IPS-18a (cell line): ENCODE measurements at regions not wholly inside any gene's neighbourhood (a gene's known extent, or its start where the extent isn't known, plus 50 kb on each side); places are given as distances from the start of the nearest gene placed in this dataset.

Source experiments
- H3K27ac ChIP-seq: one replicate; pipeline ENCODE4 v1.5.1; 2013; ENCODE audit warnings: low read length
- H3K27me3 ChIP-seq: one replicate; pipeline ENCODE4 v1.6.1; 2013; ENCODE audit warnings: mild to moderate bottlenecking, low read length; ENCODE audit not compliant: control insufficient read depth, insufficient read depth
- H3K36me3 ChIP-seq: one replicate; pipeline ENCODE4 v1.6.1; 2013; ENCODE audit warnings: low read depth, low read length; ENCODE audit not compliant: control insufficient read depth
- H3K4me1 ChIP-seq: one replicate; pipeline ENCODE4 v1.6.1; 2013; ENCODE audit warnings: low read depth, low read length; ENCODE audit not compliant: control insufficient read depth
- H3K4me3 ChIP-seq: one replicate; pipeline ENCODE4 v1.5.1; 2013; ENCODE audit warnings: low read length
- H3K9ac ChIP-seq: one replicate; pipeline ENCODE4 v1.6.1; 2013; ENCODE audit warnings: mild to moderate bottlenecking, low read length, moderate library complexity
- H3K9me3 ChIP-seq: one replicate; pipeline ENCODE4 v1.6.1; 2013; ENCODE audit warnings: low read depth, low read length; ENCODE audit not compliant: control insufficient read depth

DNA sequence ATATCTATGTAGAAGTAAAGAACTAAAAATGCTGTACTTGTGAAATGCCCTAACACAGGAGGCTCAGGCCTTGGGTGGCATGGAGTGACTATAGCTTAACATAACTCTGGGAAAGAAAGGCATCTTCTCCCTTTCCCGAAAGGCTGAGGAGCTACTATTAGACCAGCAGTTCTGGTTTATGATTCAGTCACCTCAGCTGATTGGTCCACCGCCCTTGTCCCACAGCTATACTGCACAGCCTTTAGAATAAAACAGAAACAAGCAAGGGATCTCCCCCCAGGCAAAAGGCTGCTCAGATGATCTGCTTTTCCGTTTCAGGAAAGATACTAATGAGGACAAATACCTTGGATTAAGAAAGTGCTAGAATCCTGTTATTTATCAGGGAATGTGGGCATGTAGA is 171.3 kb downstream of the SNCA start:
- Histone ChIP-seq H3K4me3 (no peak overlapping the region), H3K9ac (no peak overlapping the region)

DNA sequence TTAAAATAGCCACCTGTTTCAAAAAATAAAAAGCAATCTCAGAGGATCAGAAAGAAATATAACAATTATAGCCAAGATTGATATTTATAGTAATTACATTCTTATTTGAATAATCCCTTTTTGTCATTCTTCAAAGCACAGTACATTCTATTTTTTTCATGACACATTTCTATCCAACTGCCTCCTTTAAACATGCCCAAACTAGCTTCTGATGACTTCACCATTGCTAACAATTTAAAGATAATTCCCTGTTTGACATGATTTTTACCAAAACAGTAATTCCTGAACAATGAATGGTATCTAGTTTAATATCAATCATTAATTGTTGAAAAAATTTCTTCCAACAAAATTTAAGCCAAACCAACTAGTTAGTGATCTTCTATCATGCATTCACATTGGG is 172.4 kb downstream of the SNCA start:
- Histone ChIP-seq H3K27ac (no peak overlapping the region), H3K27me3 (no peaks in the 10 kb centered on the region), H3K4me3 (no peak overlapping the region), H3K4me1 (peaks cover 7% of the 10 kb centered on the region), H3K36me3 (no peaks in the 10 kb centered on the region), H3K9ac (no peak overlapping the region), H3K9me3 (no peaks in the 10 kb centered on the region)

More for the DNA sequence above, 171.3 kb downstream of the SNCA start:
- H3K4me1 ChIP-seq = peaks cover 7% of the 10 kb centered on the region
- H3K27ac ChIP-seq = no peak overlapping the region
- no peaks in the 10 kb centered on the region for H3K27me3 ChIP-seq
- no peaks in the 10 kb centered on the region for H3K9me3 ChIP-seq
- no peaks in the 10 kb centered on the region for H3K36me3 ChIP-seq

DNA sequence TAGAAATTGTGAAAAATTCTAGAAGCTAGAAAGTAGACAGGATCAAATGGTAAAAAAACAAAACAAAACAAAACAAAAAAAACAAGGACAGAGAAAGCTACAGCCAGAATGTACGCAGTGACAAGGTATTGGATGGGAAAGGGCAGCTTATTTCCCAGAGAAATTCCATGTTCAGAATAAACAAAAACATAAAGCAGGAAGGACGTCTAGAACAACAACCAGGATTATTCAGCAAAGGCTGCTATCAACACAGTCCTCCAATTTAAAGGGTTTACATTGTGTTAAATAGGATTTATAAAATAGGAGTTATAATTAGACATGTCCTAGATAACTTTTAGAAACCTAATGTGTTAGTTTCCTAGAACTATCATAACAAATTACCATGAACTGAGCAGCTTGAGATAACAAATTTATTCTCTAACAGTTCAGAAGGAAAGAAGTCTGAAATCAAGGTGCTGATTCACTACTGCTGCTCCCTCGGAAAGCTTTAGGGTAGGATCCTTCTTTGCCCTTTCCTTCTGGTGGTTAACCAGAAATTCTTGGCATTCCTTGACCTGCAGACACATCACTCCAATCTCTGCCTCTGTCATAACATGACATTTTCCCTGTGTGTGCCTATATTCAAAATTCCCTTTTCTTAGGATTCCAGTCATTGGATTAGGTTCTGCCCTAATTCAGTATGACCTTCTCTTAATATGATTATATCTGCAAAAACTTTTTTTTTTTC is 175.6 kb downstream of the SNCA start:
- H3K27ac ChIP-seq = no peak overlapping the region
- H3K36me3 ChIP-seq = no peaks in the 10 kb centered on the region
- no peaks in the 10 kb centered on the region for H3K27me3 ChIP-seq
- peaks cover 7% of the 10 kb centered on the region for H3K4me1 ChIP-seq
- H3K4me3 ChIP-seq = no peak overlapping the region
- no peak overlapping the region for H3K9ac ChIP-seq
- H3K9me3 ChIP-seq = no peaks in the 10 kb centered on the region

DNA sequence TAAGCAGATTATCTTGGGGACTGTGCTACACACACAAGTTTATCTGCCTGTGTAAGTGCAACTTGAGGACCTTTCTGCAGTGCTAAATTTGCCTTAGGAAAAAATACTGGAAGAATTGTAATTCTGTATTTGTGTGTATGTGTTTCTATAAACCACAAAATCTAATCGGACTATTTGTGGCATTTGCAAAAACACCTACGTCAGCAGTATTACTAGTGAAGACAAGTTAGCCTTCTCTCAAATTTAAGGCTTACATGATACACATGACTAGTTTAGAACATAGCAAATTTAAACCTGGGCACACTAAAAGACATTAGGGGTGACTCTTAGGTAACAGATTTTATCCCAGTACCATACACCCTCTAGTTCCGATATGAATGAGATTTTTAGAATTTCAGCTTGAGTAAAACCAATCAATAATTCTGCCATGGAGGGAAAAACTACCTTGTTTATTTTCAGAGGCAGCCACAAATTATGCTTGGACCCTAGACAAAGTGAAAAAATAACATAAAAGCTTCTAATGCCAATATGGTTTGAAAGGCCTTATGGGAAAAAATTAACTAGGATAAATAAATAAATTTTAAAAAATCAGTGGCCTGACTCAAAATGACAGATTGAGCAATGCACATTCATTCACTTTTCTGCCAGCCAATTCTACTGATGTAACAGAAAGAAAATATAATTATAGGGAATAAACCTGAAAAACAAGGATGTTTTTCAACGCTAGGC is 176.4 kb downstream of the SNCA start:
- Histone ChIP-seq H3K9ac (no peak overlapping the region), H3K4me3 (no peak overlapping the region), H3K27ac (no peak overlapping the region), H3K4me1 (peaks cover 7% of the 10 kb centered on the region), H3K27me3 (no peaks in the 10 kb centered on the region), H3K9me3 (no peaks in the 10 kb centered on the region), H3K36me3 (no peaks in the 10 kb centered on the region)

DNA sequence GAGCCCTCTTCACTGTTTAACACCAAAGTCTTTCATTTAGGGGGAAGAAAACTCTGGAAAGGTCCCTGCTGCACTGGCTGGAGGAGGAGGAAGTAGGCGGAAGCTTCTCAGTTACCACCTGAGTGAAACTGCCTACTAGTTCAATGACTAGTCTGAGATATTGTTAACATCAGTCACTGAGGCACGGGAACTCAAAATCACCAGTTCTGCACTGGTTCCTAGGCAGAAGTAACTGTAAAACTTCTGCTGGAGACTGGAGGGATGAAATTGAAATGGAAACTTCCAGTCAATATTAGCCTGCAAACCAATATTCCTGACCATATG is 178.3 kb downstream of the SNCA start:
- Histone ChIP-seq H3K4me1 (peaks cover 7% of the 10 kb centered on the region), H3K9me3 (no peaks in the 10 kb centered on the region), H3K9ac (no peak overlapping the region), H3K27ac (no peak overlapping the region), H3K27me3 (no peaks in the 10 kb centered on the region), H3K4me3 (no peak overlapping the region), H3K36me3 (no peaks in the 10 kb centered on the region)

DNA sequence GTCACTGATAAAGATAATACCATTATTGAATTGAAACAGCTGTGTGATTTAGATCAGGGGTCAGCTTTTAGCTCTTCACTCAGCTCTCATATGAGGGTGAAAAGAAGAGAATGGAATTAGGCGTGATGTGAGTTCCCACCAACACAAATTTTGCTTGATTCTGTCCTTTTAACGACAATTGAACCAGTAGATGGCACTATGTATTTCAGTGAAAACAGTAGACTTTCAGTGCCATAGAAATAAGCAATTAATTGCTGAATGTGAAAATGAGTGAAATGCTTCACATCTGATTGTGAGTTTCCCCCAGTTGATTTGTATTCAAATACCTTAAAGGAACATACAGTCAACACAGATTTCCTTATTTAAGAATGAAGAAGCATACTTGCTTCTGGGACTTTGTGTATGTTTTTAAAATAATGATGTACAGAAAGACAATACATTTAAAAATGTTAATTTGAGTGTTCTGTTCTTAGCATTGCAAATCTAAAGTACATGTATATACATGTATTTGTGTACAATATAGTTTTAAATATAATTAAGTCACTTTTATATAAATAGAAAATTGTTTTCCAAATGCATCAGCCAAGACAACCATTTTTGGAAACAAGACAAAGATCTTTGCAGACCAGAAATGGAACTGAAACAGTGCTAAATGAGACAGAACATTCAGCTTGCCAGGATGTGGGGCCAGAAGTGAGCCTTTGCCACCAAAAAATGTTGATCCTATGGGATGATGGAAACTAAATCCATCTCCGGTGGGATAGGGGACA is 178.8 kb downstream of the SNCA start:
- Histone ChIP-seq H3K4me3 (no peak overlapping the region), H3K9ac (no peak overlapping the region), H3K9me3 (no peaks in the 10 kb centered on the region), H3K27me3 (no peaks in the 10 kb centered on the region), H3K4me1 (peaks cover 7% of the 10 kb centered on the region), H3K27ac (no peak overlapping the region), H3K36me3 (no peaks in the 10 kb centered on the region)

DNA sequence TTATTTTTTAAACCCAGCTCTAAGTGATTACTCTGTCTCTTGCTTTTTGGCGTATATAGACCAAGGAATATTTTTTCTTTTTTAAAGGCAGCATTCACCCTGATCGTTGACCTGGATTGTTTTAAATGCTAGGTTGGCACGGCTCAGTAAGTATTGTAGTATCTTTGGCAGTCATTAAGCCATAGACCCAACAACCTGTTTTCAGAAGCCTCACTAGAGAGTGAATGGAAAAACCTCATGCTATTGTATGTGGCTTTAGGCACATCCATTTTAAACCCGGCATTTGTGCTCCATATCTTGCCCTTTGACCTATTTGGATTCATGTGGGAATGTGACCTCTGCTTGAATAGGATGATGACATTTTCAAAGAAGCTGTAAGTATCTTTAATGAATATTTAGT is 183.9 kb downstream of the SNCA start:
- H3K4me1 ChIP-seq = no peaks in the 10 kb centered on the region
- no peak overlapping the region for H3K4me3 ChIP-seq
- no peak overlapping the region for H3K27ac ChIP-seq
- no peaks in the 10 kb centered on the region for H3K9me3 ChIP-seq
- no peaks in the 10 kb centered on the region for H3K36me3 ChIP-seq
- H3K27me3 ChIP-seq = no peaks in the 10 kb centered on the region
- H3K9ac ChIP-seq = no peak overlapping the region

DNA sequence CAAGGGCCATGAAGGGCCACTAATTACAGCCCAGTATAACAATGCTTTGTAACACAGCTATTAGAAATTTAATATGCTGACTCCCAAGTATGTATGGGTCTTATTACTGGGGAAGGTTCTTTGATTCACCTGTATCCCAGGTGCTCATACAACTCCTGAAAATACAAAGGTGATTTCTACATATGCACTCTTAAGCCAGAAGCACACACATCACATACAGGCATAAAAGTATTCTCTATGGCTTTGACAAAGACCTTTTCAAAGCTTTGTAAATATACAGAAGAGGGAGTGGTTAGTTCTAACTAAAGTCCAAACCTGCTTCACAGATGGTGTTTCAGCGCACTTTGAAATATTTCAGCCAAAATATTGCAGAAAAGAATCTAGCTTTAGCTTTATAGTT is 191.5 kb downstream of the SNCA start:
- Histone ChIP-seq H3K4me1 (no peaks in the 10 kb centered on the region), H3K27ac (no peak overlapping the region)

DNA sequence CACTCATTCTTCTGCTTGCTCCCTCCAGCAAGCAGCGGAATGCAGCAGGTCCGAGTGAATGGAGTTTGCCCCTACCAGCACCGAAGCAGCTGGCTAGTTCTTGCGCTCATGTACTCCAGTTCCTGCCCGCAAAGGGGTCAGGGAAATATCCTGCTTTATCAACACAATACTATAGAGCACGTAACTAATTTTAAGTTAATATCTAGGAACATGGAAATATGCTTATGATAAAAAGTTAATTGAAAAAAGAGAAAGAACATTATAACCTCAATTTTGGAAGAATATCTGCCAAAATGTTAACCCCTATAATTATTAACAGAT is 195.6 kb downstream of the SNCA start:
- Histone ChIP-seq H3K27me3 (peaks cover 6% of the 10 kb centered on the region), H3K27ac (no peak overlapping the region), H3K4me1 (no peaks in the 10 kb centered on the region), H3K4me3 (no peak overlapping the region), H3K9me3 (no peaks in the 10 kb centered on the region), H3K9ac (no peak overlapping the region), H3K36me3 (no peaks in the 10 kb centered on the region)

More for the DNA sequence above, 191.5 kb downstream of the SNCA start:
- H3K9me3 ChIP-seq = no peaks in the 10 kb centered on the region
- H3K9ac ChIP-seq = no peak overlapping the region
- peaks cover 6% of the 10 kb centered on the region for H3K27me3 ChIP-seq
- H3K4me3 ChIP-seq = no peak overlapping the region
- H3K36me3 ChIP-seq = no peaks in the 10 kb centered on the region

DNA sequence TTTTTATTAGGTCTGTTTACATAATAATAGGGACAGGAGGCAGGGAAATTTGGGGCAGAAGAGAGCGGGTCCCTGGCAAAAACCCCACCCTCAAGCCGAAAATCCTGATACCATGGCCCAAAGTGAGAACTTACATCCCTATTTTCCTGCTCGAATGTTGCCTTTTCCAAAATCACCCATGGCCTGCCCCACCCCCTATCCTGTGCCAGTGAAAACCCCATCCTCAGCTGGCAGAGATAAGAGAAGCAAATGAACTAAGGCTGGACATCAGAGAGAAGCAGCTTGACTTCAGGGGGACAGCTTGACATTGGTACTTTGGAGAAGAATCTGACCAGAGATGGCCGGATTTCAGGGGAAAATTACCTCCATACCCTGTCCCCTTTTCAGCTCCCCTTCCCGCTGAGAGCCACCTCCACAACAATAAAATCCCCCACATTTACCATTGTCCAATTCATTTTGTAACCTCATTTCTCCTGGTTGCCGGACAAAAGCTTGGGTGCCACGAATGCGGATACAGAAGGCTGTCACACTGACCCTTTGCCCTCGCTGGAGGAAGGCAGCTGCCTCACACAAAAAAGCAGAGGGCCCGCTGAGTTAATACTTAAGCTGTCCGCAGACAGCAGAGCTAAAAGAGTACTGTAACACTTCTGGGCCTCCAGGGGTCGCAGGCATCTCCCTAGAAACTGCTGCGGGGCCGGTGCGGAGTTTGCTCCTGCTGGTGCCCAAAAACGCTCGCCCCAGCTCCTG is 196.2 kb downstream of the SNCA start:
- Histone ChIP-seq H3K9me3 (no peaks in the 10 kb centered on the region), H3K27me3 (peaks cover 6% of the 10 kb centered on the region), H3K36me3 (no peaks in the 10 kb centered on the region), H3K27ac (no peak overlapping the region), H3K4me1 (no peaks in the 10 kb centered on the region), H3K4me3 (no peak overlapping the region), H3K9ac (no peak overlapping the region)

DNA sequence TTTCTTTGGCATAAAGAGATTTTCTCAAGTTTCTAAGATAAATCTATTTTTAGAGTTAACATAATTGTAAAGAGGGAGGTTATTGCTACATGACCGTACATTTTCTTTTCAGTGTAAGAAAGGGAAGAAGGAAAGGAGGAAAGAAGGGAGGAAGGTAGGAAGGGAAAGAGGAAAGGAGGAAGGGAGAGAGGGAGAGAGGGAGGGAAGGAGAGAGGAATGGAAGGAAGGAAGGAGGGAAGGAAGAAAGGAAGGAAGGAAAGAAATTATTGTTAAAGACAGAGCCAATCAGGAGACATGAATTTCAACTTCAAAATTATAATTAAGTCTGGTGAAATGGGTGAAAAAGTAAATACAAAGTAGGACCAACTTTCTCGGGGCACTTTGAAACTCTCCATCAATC is 197.6 kb downstream of the SNCA start:
- Histone ChIP-seq H3K27me3 (peaks cover 6% of the 10 kb centered on the region), H3K4me1 (no peaks in the 10 kb centered on the region), H3K4me3 (no peak overlapping the region), H3K36me3 (no peaks in the 10 kb centered on the region), H3K27ac (no peak overlapping the region), H3K9ac (no peak overlapping the region), H3K9me3 (no peaks in the 10 kb centered on the region)
